ENCODE measurements at regions not wholly inside any gene's neighbourhood (a gene's known extent, or its start where the extent isn't known, plus 50 kb on each side); places are given as distances from the start of the nearest gene placed in this dataset.

DNA sequence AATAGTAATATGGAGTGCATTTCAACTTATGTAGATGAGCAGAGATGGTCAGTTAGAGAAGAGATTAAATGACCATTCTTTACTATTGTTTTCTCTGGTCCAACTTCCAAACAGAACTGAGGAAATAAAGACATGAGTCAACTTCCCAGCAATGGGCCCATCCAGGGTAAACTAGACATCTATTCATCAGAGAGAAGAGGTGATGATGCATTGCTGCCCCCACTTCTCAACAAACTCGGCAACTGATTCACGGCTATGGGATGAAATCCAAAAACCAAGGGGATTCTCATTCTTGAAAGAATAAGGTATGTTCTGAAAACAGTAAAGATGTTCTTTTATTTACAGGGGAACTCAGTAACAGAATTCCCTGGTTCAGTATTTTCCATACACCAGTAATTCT lies 190.7 kb downstream of the RDH14 start:
- Histone ChIP-seq H4K20me1 (ENCODE audit: insufficient read depth) (no peaks in the 10 kb centered on the region), H2AFZ (no peak overlapping the region), H3K27ac (no peak overlapping the region), H3K4me3 (no peak overlapping the region), H3K9me2 (ENCODE audit: insufficient read depth) (no peaks in the 10 kb centered on the region), H3K9me3 (ENCODE audit: insufficient read depth, low read depth) (no peaks in the 10 kb centered on the region), H3K27me3 (ENCODE audit: insufficient read depth, low read depth) (no peaks in the 10 kb centered on the region), H3F3A (ENCODE audit: insufficient read depth, low read depth) (no peaks in the 10 kb centered on the region), H3K4me1 (replicated peaks; ENCODE audit: insufficient read depth) (no peaks in the 10 kb centered on the region), H3K4me2 (no peak overlapping the region), H3K36me3 (ENCODE audit: low read depth) (no peaks in the 10 kb centered on the region), H3K79me2 (ENCODE audit: low read depth) (no peaks in the 10 kb centered on the region)
- POLR2A ChIA-PET (ENCODE audit: unreplicated experiment) = no interaction called here
- TF ChIP-seq CTCF (conservative IDR thresholded peaks at IDR 0.05) = no peak
- TF ChIP-seq EZH2 (IDR thresholded peaks at IDR 0.05; ENCODE audit: low read depth) = no peak
- intact Hi-C loops (cut with micrococcal nuclease; ENCODE audit: unreplicated experiment) = loop anchor here (10.0 kb wide), 1 partner anchor 135 kb away; no protein-coding TSS in a partner anchor
- CTCF ChIA-PET = no interaction called here
- no peak for DNase-seq
- BruUV-seq (replicated peaks) = no TSS peak

DNA sequence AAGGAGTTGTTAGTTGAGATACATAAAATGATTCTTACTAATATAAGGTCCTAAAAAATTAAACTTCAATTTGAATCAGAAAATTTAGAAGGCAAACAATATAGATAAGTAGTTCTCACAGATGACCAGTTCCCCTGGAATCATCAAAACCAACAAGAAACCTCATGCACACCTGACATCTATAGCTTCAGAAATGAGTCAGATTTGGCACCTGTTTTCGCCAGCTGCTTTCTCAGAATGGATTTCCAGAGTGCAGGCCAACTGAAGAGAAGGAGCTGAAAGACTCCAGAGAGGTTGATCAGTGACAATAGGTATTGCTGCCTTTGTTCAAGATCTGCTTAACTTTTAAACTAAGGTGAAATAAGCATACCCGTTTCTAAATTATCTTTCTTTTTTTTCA lies 192.4 kb downstream of the RDH14 start:
- intact Hi-C loops (cut with micrococcal nuclease; ENCODE audit: unreplicated experiment) = no loop called here
- CTCF ChIA-PET = interaction anchor here (0.6 kb wide), 1 partner anchor 14 kb away, joined by 3 read pairs; no protein-coding TSS in a partner anchor

DNA sequence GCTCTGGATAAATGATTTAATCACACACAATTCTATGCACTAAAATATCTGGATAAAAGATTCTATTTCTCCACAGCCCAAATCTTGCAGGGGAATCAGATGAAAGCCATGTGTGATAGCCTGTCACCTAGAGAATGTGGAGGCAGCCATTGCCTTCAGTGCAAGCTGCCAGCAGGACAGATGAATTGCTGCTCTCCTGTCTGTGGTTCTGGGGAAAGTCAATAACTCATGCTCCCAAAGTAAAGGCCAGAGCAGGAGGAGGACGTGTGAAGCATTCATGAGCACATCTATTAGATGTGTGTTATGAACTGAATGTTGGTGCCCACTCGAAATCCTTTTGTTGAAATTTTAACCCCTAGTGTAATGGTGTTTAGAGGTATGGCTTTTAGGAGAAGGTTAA lies 195.1 kb downstream of the RDH14 start:
- BruUV-seq (replicated peaks) = no TSS peak

More for the DNA sequence above, 192.4 kb downstream of the RDH14 start:
- BruUV-seq (replicated peaks) = no TSS peak
- POLR2A ChIA-PET (ENCODE audit: unreplicated experiment) = no interaction called here
- H3K9me3 ChIP-seq (ENCODE audit: insufficient read depth, low read depth) = no peaks in the 10 kb centered on the region
- H3K79me2 ChIP-seq (ENCODE audit: low read depth) = no peaks in the 10 kb centered on the region
- no peaks in the 10 kb centered on the region for H3K36me3 ChIP-seq (ENCODE audit: low read depth)
- H3K27me3 ChIP-seq (ENCODE audit: insufficient read depth, low read depth) = no peaks in the 10 kb centered on the region
- H2AFZ ChIP-seq = no peak overlapping the region
- no peak overlapping the region for H3K4me3 ChIP-seq
- no peak overlapping the region for H3K27ac ChIP-seq
- H3K4me2 ChIP-seq = no peak overlapping the region
- no peaks in the 10 kb centered on the region for H4K20me1 ChIP-seq (ENCODE audit: insufficient read depth)
- DNase-seq = no peak
- TF ChIP-seq EZH2 (IDR thresholded peaks at IDR 0.05; ENCODE audit: low read depth) = no peak
- no peak for TF ChIP-seq CTCF (conservative IDR thresholded peaks at IDR 0.05)
- no peaks in the 10 kb centered on the region for H3F3A ChIP-seq (ENCODE audit: insufficient read depth, low read depth)
- no peaks in the 10 kb centered on the region for H3K4me1 ChIP-seq (replicated peaks; ENCODE audit: insufficient read depth)
- H3K9me2 ChIP-seq (ENCODE audit: insufficient read depth) = no peaks in the 10 kb centered on the region

More for the DNA sequence above, 195.1 kb downstream of the RDH14 start:
- Histone ChIP-seq H3K79me2 (ENCODE audit: low read depth) (no peaks in the 10 kb centered on the region), H3K4me1 (replicated peaks; ENCODE audit: insufficient read depth) (no peaks in the 10 kb centered on the region), H4K20me1 (ENCODE audit: insufficient read depth) (no peaks in the 10 kb centered on the region), H3K27ac (no peak overlapping the region), H3K36me3 (ENCODE audit: low read depth) (no peaks in the 10 kb centered on the region), H3K4me2 (no peak overlapping the region), H2AFZ (no peak overlapping the region), H3K4me3 (no peak overlapping the region), H3K27me3 (ENCODE audit: insufficient read depth, low read depth) (no peaks in the 10 kb centered on the region), H3K9me3 (ENCODE audit: insufficient read depth, low read depth) (no peaks in the 10 kb centered on the region), H3K9me2 (ENCODE audit: insufficient read depth) (no peaks in the 10 kb centered on the region), H3F3A (ENCODE audit: insufficient read depth, low read depth) (no peaks in the 10 kb centered on the region)
- TF ChIP-seq CTCF (conservative IDR thresholded peaks at IDR 0.05) (no peak), EZH2 (IDR thresholded peaks at IDR 0.05; ENCODE audit: low read depth) (no peak)
- DNase-seq = no peak
- intact Hi-C loops (cut with micrococcal nuclease; ENCODE audit: unreplicated experiment) = no loop called here
- ChIA-PET POLR2A (ENCODE audit: unreplicated experiment) (no interaction called here), CTCF (no interaction called here)

Measured in PC-9 (cell line).